ENCODE measurements at regions not wholly inside any gene's neighbourhood (a gene's known extent, or its start where the extent isn't known, plus 50 kb on each side); places are given as distances from the start of the nearest gene placed in this dataset.
"Not testable (repeated sequence)": the region's sequence is repeated elsewhere in the genome, so short reads cannot be mapped to it uniquely, and the experiment has no call there.

DNA sequence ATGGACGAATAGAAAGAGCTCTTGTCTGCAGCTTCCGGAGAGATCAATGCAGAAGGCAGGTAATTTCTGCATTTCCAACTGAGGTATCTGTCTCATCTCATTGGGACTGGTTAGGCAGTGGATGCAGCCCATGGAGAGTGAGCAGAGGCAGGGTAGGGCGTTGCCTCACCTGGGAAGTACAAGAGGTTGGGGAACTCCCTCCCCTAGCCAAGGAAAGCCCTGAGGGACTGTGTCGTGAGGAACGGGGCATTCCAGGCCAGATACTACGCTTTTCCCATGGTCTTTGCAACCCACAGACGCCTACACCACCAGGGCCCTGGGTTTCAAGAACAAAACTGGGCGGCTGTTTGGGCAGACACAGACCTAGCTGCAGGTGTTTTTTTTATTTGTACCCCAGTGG, 186.3 kb downstream of the ETV1 start:
- CTCF ChIA-PET = no interaction called here
- TF ChIP-seq, protein P1, sequence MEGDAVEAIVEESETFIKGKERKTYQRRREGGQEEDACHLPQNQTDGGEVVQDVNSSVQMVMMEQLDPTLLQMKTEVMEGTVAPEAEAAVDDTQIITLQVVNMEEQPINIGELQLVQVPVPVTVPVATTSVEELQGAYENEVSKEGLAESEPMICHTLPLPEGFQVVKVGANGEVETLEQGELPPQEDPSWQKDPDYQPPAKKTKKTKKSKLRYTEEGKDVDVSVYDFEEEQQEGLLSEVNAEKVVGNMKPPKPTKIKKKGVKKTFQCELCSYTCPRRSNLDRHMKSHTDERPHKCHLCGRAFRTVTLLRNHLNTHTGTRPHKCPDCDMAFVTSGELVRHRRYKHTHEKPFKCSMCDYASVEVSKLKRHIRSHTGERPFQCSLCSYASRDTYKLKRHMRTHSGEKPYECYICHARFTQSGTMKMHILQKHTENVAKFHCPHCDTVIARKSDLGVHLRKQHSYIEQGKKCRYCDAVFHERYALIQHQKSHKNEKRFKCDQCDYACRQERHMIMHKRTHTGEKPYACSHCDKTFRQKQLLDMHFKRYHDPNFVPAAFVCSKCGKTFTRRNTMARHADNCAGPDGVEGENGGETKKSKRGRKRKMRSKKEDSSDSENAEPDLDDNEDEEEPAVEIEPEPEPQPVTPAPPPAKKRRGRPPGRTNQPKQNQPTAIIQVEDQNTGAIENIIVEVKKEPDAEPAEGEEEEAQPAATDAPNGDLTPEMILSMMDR (conservative IDR thresholded peaks at IDR 0.05; ENCODE audit: low read depth, low read length) = no peak
- TF ChIP-seq EZH2 (IDR thresholded peaks at IDR 0.05; ENCODE audit: borderline replicate concordance, low read depth, low read length, poor library complexity, severe bottlenecking) = no peak
- Histone ChIP-seq H3K9me3 (ENCODE audit: low read depth, low read length, poor library complexity, severe bottlenecking) (no peaks in the 10 kb centered on the region), H3K27ac (ENCODE audit: low read depth, low read length, poor library complexity, severe bottlenecking) (no peak overlapping the region), H3K36me3 (ENCODE audit: insufficient read depth, low read length, poor library complexity, severe bottlenecking) (no peaks in the 10 kb centered on the region), H3K4me1 (ENCODE audit: insufficient read depth, low read length, poor library complexity, severe bottlenecking) (no peaks in the 10 kb centered on the region), H3K4me3 (ENCODE audit: low read depth, low read length, poor library complexity, severe bottlenecking) (no peak overlapping the region), H3K27me3 (replicated peaks; ENCODE audit: insufficient read depth, low read depth, low read length, poor library complexity) (no peaks in the 10 kb centered on the region)
- DNase-seq (ENCODE audit: low spot score) = no peak
- intact Hi-C loops (cut with micrococcal nuclease; ENCODE audit: unreplicated experiment) = no loop called here
- POLR2A ChIA-PET (ENCODE audit: low non-redundant PET) = no interaction called here
- BruUV-seq (replicated peaks) = no TSS peak

DNA sequence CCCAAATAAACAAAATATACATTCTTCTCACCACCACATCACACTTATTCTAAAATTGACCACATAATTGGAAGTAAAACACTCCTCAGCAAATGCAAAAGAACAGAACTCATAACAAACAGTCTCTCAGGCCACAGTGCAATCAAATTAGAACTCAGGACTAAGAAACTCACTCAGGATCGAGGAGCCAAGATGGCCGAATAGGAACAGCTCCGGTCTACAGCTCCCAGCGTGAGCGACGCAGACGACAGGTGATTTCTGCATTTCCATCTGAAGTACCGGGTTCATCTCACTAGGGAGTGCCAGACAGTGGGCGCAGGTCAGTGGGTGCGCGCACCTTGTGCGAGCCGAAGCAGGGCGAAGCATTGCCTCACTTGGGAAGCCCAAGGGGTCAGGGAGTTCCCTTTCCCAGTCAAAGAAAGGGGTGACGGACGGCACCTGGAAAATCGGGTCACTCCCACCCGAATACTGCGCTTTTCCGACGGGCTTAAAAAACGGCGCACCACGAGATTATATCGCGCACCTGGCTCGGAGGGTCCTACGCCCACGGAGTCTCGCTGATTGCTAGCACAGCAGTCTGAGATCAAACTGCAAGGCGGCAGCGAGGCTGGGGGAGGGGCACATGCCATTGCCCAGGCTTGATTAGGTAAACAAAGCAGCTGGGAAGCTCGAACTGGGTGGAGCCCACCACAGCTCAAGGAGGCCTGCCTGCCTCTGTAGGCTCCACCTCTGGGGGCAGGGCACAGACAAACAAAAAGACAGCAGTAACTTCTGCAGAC, 183.2 kb downstream of the ETV1 start:
- H3K4me1 ChIP-seq (ENCODE audit: insufficient read depth, low read length, poor library complexity, severe bottlenecking); H3K4me3 ChIP-seq (ENCODE audit: low read depth, low read length, poor library complexity, severe bottlenecking); POLR2A ChIA-PET (ENCODE audit: low non-redundant PET); intact Hi-C loops (cut with micrococcal nuclease; ENCODE audit: unreplicated experiment); H3K36me3 ChIP-seq (ENCODE audit: insufficient read depth, low read length, poor library complexity, severe bottlenecking); H3K9me3 ChIP-seq (ENCODE audit: low read depth, low read length, poor library complexity, severe bottlenecking); H3K27me3 ChIP-seq (replicated peaks; ENCODE audit: insufficient read depth, low read depth, low read length, poor library complexity); DNase-seq (ENCODE audit: low spot score); H3K27ac ChIP-seq (ENCODE audit: low read depth, low read length, poor library complexity, severe bottlenecking); BruUV-seq (replicated peaks); CTCF ChIA-PET: not testable (repeated sequence)

DNA sequence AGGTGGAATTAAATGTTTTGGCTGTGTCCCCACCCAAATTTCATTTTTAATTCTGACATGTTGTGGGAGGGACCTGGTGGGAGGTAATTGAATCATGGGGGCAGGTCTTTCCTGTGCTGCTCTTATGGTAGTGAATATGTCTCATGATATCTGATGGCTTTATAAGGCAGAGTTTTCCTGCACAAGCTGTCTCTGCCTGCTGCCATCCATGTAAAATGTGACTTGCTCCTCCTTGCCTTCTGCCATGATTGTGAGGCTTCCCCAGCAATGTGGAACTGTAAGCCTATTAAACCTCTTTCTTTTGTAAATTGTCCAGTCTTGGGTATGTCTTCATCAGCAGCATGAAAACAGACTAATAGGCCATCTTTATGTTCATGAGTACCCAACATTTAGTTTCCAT, 172.2 kb downstream of the ETV1 start:
- DNase-seq (ENCODE audit: low spot score); H3K9me3 ChIP-seq (ENCODE audit: low read depth, low read length, poor library complexity, severe bottlenecking); POLR2A ChIA-PET (ENCODE audit: low non-redundant PET); H3K27me3 ChIP-seq (replicated peaks; ENCODE audit: insufficient read depth, low read depth, low read length, poor library complexity); H3K4me3 ChIP-seq (ENCODE audit: low read depth, low read length, poor library complexity, severe bottlenecking); BruUV-seq (replicated peaks); CTCF ChIA-PET; intact Hi-C loops (cut with micrococcal nuclease; ENCODE audit: unreplicated experiment); H3K36me3 ChIP-seq (ENCODE audit: insufficient read depth, low read length, poor library complexity, severe bottlenecking); H3K27ac ChIP-seq (ENCODE audit: low read depth, low read length, poor library complexity, severe bottlenecking); H3K4me1 ChIP-seq (ENCODE audit: insufficient read depth, low read length, poor library complexity, severe bottlenecking): not testable (repeated sequence)

DNA sequence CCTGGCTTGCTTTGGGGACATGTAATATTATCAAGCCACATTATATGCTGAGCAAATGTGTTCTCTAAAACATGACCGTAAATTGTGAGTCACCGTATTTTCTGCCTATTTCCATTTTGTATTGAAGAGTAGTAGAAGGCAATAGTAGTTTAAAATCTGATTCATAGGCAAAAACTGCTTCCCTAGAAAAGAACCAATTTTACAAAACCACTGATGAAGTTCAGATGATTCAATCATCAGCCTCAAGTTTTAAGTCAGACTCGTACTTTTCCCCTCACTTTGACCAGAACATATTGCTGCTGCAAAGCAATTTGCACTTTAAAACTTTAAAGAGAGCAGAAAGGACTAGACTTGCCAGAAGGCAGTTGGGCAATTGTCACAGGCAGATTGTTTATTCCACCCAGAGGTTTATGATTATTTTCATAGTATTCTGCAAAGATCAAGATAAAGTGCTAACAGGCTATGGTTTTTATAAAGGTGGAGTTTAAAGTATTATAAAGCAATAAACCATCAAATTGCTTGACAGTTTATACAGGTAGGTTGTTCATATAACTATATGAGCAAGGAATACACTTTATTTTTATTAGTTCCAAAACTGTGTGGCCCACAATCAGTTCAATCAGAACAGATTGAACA, 168.2 kb downstream of the ETV1 start:
- BruUV-seq (replicated peaks) = no TSS peak

More for the DNA sequence above, 168.2 kb downstream of the ETV1 start:
- Histone ChIP-seq H3K9me3 (ENCODE audit: low read depth, low read length, poor library complexity, severe bottlenecking) (no peaks in the 10 kb centered on the region), H3K4me1 (ENCODE audit: insufficient read depth, low read length, poor library complexity, severe bottlenecking) (no peaks in the 10 kb centered on the region), H3K4me3 (ENCODE audit: low read depth, low read length, poor library complexity, severe bottlenecking) (no peak overlapping the region), H3K27me3 (replicated peaks; ENCODE audit: insufficient read depth, low read depth, low read length, poor library complexity) (no peaks in the 10 kb centered on the region), H3K36me3 (ENCODE audit: insufficient read depth, low read length, poor library complexity, severe bottlenecking) (no peaks in the 10 kb centered on the region), H3K27ac (ENCODE audit: low read depth, low read length, poor library complexity, severe bottlenecking) (no peak overlapping the region)
- no peak for TF ChIP-seq EZH2 (IDR thresholded peaks at IDR 0.05; ENCODE audit: borderline replicate concordance, low read depth, low read length, poor library complexity, severe bottlenecking)
- TF ChIP-seq, protein P1 (conservative IDR thresholded peaks at IDR 0.05; ENCODE audit: low read depth, low read length) = no peak
- intact Hi-C loops (cut with micrococcal nuclease; ENCODE audit: unreplicated experiment) = no loop called here
- CTCF ChIA-PET = no interaction called here
- DNase-seq (ENCODE audit: low spot score) = no peak
- POLR2A ChIA-PET (ENCODE audit: low non-redundant PET) = no interaction called here
